ENCODE measurements at regions not wholly inside any gene's neighbourhood (a gene's known extent, or its start where the extent isn't known, plus 50 kb on each side); places are given as distances from the start of the nearest gene placed in this dataset.

- H3K27ac ChIP-seq: no peak overlapping the region
- TF ChIP-seq CTCF (IDR thresholded peaks at IDR 0.05): no peak
- DNase-seq: no peak
These were observed 247.4 kb upstream of the CHAC2 start for GRCh38 chr2:53519918-53520841.

GRCh38 chr2:53517406-53517805 is 250.2 kb upstream of the CHAC2 start:
- intact Hi-C loops (cut with DNase I; ENCODE audit: low total_unique reads): no loop called here
- no peak overlapping the region for H3K27ac ChIP-seq
- TF ChIP-seq CTCF (IDR thresholded peaks at IDR 0.05): no peak
- H3K36me3 ChIP-seq: no peaks in the 10 kb centered on the region
- no peak overlapping the region for H3K4me3 ChIP-seq
- H3K4me1 ChIP-seq: peaks cover 0 to 5% (median 0%) of the 10 kb centered on the region in 4 donors
- no peaks in the 10 kb centered on the region for H3K9me3 ChIP-seq
- no peak for DNase-seq
- H3K27me3 ChIP-seq: no peaks in the 10 kb centered on the region

More at GRCh38 chr2:53519918-53520841, 247.4 kb upstream of the CHAC2 start:
- intact Hi-C loops (cut with DNase I; ENCODE audit: low total_unique reads): no loop called here
- Histone ChIP-seq H3K27me3 (no peaks in the 10 kb centered on the region), H3K9me3 (no peaks in the 10 kb centered on the region), H3K4me3 (no peak overlapping the region), H3K36me3 (no peaks in the 10 kb centered on the region), H3K4me1 (peaks cover 0 to 5% (median 0%) of the 10 kb centered on the region in 4 donors)

GRCh38 chr2:53516650-53517049 is 251.0 kb upstream of the CHAC2 start:
- no peaks in the 10 kb centered on the region for H3K36me3 ChIP-seq
- no peak overlapping the region for H3K27ac ChIP-seq
- intact Hi-C loops (cut with DNase I; ENCODE audit: low total_unique reads): no loop called here
- no peak for DNase-seq
- peaks cover 0 to 5% (median 0%) of the 10 kb centered on the region in 4 donors for H3K4me1 ChIP-seq
- no peaks in the 10 kb centered on the region for H3K27me3 ChIP-seq
- no peaks in the 10 kb centered on the region for H3K9me3 ChIP-seq
- H3K4me3 ChIP-seq: no peak overlapping the region
- TF ChIP-seq CTCF (IDR thresholded peaks at IDR 0.05): no peak

- TF ChIP-seq CTCF (IDR thresholded peaks at IDR 0.05): no peak
- intact Hi-C loops (cut with DNase I; ENCODE audit: low total_unique reads): no loop called here
- Histone ChIP-seq H3K36me3 (no peaks in the 10 kb centered on the region), H3K27me3 (no peaks in the 10 kb centered on the region), H3K4me3 (no peak overlapping the region), H3K27ac (no peak overlapping the region), H3K4me1 (peaks cover 0 to 5% (median 0%) of the 10 kb centered on the region in 4 donors), H3K9me3 (no peaks in the 10 kb centered on the region)
- no peak for DNase-seq
These were observed 251.9 kb upstream of the CHAC2 start for GRCh38 chr2:53515435-53516332.

- no peaks in the 10 kb centered on the region for H3K9me3 ChIP-seq
- H3K4me3 ChIP-seq: no peak overlapping the region
- no peak overlapping the region for H3K27ac ChIP-seq
- intact Hi-C loops (cut with DNase I; ENCODE audit: low total_unique reads): no loop called here
- H3K27me3 ChIP-seq: no peaks in the 10 kb centered on the region
- no peaks in the 10 kb centered on the region for H3K4me1 ChIP-seq
- DNase-seq: no peak
- H3K36me3 ChIP-seq: no peaks in the 10 kb centered on the region
- TF ChIP-seq CTCF (IDR thresholded peaks at IDR 0.05): no peak
These were observed 254.4 kb upstream of the CHAC2 start for GRCh38 chr2:53513167-53513666.
